Ovary (tissue), 3 donors: ENCODE measurements at regions not wholly inside any gene's neighbourhood (a gene's known extent, or its start where the extent isn't known, plus 50 kb on each side); places are given as distances from the start of the nearest gene placed in this dataset.

Source experiments
- CTCF ChIP-seq, 3 donors: fragments of 450-650 bp in 2 of 3; fragments of 200-600 bp in 1 of 3; IDR thresholded peaks; one replicate each; pipeline versions ENCODE4 v1.5.1 to v1.8.0; 2016 to 2022; ENCODE audit warnings: antibody characterized with exemption in 3 of 3, mild to moderate bottlenecking in 1 of 3
- EP300 ChIP-seq: sonication (generic); formaldehyde crosslinking; IDR thresholded peaks from one replicate; pipeline ENCODE4 v1.6.1; 2017; ENCODE audit warnings: antibody characterized with exemption
- POLR2A ChIP-seq: fragments of 450-650 bp; IDR thresholded peaks from one replicate; pipeline ENCODE4 v1.6.1; 2017; ENCODE audit warnings: antibody characterized with exemption, mild to moderate bottlenecking, moderate library complexity
- donor health status: DM: no; HTN: no; CAD: no.

- no peak for TF ChIP-seq CTCF (IDR thresholded peaks at IDR 0.05)
- no peak for TF ChIP-seq POLR2A
- no peak for TF ChIP-seq EP300
These were observed 177.7 kb downstream of the CRLF2 start for GRCh38 chrX:1034717-1035116.
